Limb (tissue), 2 donors: ENCODE measurements at regions not wholly inside any gene's neighbourhood (a gene's known extent, or its start where the extent isn't known, plus 50 kb on each side); places are given as distances from the start of the nearest gene placed in this dataset.
"Not testable (repeated sequence)": the region's sequence is repeated elsewhere in the genome, so short reads cannot be mapped to it uniquely, and the experiment has no call there.

ENCODE experiments used
- DNase-seq, 2 donors: peaks; one replicate each; pipeline ENCODE4 v3.0.0-alpha.2; 2016; ENCODE audit errors: extremely low spot score in 2 of 2

DNA sequence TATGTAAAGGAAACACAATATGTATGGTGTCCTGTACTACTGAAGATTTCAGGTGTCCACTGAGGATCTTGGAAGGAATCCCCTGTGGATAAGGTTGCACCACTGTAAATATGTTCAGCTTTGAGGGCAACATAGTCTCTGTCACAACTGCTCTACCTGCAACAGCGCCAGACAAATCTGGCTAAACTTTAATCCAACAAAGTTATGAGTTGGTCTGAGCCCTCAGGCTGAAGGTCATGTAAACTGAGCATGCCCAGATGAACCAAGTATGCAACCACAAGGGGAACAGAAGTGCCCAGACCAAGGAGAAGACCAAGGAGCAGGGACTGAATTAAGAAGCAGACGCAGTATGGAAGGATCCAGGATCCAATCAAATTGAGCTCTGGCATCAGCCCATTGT is 135.0 kb upstream of the ZNF658 start:
- DNase-seq = not testable (repeated sequence)

DNA sequence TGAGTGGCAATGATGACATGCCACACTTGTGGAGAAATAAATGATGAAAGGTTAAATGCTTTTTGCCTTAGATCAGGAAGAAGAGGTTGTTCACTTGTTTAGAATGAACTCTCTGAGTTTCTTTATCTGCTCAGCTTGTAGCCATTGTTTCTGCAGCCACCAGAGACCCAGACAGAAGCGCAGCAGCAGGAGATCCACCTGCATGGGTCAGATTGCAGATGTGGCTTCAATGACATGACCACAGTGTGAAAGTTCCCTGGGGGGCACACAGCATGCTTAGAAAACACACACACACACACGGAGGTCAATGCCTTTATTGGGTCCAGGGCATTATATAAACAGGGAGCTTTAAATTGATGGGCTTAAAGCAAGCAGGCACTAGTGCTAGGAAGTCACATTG is 129.0 kb upstream of the ZNF658 start:
- DNase-seq = not testable (repeated sequence)

DNA sequence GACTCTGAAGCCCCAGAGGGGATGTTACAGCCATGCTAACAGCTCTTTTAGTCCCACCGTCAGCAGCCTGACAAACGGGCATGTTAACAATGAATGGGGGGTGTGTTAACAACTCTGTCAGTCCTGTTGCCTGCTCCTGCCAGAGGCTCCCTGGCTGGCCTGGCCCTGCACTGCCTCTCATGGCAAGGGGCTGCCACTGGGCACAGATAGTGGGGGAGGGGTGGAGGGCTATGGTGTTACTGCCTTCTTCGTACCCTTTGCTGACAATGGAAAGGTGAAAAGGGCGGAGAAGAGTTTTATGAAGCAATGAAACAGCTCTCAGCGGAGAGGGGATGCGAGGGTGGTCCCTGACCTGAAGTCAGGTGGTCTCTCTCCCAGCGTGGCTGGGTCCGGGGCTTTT is 125.9 kb upstream of the ZNF658 start:
- DNase-seq = not testable (repeated sequence)

DNA sequence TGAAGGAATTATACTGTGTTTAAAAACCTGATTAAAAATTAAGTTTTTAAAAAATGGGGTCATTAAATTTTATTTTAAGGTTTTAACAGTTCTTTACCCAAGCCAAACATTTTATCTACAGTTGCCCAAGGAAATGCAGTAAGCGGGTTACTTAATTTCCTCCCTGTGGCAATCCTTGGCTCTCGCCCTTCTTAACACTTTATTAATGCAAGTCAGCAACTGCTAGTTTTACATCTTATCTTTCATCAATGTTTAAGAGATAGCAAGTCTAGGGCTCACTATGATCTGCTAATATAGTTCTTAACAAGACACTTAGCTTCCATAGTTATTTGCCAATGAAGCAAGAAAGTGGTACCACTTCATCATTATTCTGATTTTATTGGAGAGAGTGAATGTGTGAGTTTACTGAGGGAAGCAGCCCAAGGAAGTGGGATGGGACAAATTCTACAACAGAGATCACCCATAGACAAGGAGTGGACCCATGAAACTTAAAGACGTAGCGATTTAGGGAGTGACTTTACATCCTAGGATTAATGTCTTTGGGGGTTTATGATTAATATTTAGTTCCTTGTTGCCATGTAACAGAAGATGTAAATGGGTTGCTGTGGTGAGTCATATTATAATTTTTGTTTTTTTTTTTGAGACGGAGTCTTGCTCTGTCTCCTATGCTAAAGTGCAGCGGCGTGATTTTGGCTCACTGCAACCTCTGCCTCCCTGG is 120.4 kb upstream of the ZNF658 start:
- not testable (repeated sequence) for DNase-seq

GRCh38 chr9:66781240-66781639 is 119.3 kb upstream of the ZNF658 start:
- DNase-seq = not testable (repeated sequence)

- DNase-seq = not testable (repeated sequence)
Observed at GRCh38 chr9:66782010-66782409, 118.5 kb upstream of the ZNF658 start.

DNA sequence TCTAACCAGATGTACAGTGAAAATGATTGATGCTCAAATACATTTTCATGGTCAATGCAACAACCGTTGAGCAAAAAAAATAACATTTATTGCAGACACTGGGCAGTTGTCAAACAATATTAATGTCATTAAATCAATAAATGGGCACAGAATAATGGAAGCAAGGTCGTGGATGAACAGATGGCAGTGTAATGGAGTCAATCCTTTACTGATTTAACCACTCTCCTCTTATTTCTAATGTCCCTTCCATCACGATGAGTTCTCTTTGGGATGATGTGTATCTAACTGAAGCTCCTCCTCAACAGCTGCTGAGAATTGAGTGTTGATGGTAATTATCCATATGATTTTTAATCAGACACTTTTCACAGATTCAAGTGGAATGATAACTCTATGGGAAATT is 114.9 kb upstream of the ZNF658 start:
- not testable (repeated sequence) for DNase-seq

GRCh38 chr9:66791092-66791750 is 109.3 kb upstream of the ZNF658 start:
- DNase-seq = not testable (repeated sequence)

GRCh38 chr9:66794769-66795168 is 105.8 kb upstream of the ZNF658 start:
- not testable (repeated sequence) for DNase-seq

DNA sequence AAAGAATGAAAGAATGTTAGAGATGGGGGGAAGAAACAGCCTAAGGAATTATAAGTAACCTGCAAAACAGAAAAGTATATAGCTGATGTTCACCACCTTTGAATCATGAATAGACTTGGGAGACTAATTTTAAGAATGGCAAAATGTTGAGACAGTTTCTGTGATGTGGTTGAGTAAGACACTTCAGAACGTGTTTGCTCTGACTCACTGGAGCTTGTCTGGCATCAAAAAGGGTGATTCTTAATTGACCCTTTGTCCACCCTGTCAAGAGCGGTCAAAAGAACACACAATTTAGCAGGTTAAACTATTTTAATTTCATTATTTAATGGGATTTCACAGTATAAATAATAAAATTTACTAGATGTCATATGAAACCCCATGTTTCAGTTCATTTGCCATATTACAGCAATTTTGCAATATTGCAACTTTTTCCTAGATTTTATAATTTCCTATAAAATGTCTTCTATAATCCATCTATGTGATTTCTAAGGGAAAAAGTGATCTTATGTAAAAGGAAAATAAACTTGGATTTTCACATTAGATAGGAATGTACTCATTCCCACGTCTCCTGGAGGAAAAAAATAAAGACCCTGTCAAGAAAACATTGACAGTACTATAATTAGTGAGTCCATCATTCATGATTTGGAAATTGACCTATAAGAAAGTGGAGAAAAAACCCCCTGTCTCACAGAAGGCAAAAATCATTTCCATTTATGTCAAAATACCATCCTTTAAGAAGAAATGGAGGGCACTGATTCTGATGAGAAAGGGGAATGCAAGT is 104.6 kb upstream of the ZNF658 start:
- not testable (repeated sequence) for DNase-seq

DNA sequence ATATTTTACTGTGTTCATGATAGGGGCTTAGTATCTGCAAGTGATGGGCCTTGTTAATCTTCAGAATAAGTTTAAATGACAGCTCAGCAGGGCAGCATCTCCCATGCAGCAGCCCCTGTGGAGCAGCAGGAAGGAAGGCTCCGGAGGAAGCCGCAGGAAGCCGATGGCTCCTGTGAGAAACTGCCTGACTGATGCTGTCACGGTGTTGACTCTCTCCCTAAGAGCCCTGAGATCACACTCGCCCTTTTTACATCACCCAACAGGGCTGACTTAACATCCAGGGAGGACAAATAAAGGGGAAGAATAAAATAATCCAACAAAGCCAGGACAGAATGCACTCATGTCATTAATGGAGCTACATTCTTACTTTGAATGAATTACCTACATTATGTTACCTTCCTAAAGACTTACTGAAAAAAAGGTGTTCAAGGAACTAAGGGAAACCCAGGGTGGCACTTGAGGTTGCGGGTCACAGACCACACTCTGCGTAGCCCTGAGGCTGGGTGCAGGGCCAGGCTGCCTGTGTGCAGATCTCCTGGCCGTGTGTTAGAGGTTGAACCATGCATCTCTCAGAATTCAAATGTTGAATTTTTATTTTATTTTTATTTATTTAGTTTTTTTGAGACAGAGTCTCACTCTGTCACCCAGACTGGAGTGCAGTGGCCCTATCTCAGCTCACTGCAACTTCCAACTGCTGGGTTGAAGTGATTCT is 102.5 kb upstream of the ZNF658 start:
- DNase-seq = not testable (repeated sequence)

DNA sequence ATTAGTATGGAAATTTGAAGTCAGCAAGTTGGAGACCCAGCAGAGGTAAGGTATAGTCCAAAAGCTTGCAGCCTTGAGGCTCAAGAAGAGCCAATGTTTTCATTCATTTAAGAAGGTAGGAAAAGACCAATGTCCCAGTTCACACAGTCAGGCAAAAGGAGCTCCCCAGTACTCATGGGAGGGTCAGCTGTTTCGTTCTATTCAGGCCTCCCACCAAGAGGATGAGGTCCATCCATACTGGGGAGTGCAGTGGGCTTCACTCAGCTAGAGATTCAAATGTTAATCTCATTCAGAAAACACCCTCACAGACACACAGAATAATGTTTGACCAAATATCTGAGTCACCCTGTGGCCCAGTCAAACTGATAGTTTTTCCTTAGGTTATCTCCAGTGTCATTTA is 96.9 kb upstream of the ZNF658 start:
- not testable (repeated sequence) for DNase-seq

- not testable (repeated sequence) for DNase-seq
Observed at GRCh38 chr9:66810247-66810646, 90.3 kb upstream of the ZNF658 start.

DNA sequence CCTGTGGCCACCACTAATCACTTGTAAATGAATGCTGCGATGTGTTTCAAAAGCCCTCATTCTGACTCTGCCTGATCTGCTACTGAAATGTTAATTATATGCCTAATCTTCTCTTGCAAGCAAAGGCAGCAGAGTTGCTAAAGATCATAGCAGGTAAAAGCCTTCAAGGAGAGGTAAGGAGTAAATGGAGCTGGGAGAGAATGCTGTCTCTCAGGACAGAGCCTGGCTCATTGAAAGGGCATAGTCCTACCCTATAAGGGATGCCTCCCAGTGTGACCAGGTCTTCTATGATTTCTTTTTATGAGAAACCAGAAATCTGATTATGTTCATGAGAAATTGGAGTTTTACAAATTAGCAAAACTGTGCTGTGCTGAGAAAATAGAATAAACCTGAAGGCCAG is 88.2 kb upstream of the ZNF658 start:
- not testable (repeated sequence) for DNase-seq

DNA sequence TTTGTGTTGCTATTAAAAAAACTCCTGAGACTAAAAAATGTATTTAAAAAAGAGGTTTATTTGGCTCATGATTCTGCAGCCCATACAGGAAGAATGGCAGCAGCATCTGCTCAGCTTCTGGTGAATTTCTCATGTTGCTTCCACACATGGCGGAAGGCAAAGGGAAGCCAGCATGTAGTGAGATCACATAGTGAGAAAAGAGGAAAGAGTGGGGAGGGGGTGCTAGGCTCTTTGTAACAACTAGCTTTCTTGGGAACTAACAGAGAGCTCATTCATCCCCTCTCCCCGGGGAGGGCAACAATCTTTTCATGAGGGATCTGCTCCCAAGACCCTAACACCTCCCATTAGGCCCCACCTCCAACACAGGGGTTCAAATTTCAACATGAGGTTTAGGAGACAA is 87.6 kb upstream of the ZNF658 start:
- DNase-seq = not testable (repeated sequence)

- not testable (repeated sequence) for DNase-seq
Observed at GRCh38 chr9:66814038-66814437, 86.5 kb upstream of the ZNF658 start.

DNA sequence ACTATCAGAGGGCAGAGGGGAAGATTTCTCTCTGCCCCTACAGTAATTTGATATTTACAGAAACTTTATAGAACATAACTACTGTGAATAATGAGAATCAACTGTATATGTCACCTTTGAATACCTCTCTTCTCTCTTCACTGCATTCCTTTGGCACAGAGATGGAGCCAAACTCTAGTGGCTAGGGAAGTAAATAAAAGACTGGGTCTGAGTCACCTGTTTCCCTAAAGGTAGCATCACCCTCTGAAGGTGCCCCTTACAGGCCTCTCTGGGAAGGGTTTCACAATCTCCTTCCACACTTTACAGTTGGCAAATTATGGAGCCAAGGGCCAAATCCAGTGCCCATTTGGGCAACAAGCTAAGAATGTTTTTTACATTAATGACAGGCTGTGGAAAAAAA is 81.0 kb upstream of the ZNF658 start:
- DNase-seq = not testable (repeated sequence)

- not testable (repeated sequence) for DNase-seq
Observed at GRCh38 chr9:66820014-66820660, 80.4 kb upstream of the ZNF658 start.

GRCh38 chr9:66824169-66824568 is 76.4 kb upstream of the ZNF658 start:
- not testable (repeated sequence) for DNase-seq

GRCh38 chr9:66829853-66830252 is 70.7 kb upstream of the ZNF658 start:
- not testable (repeated sequence) for DNase-seq
